ENCODE measurements at regions not wholly inside any gene's neighbourhood (a gene's known extent, or its start where the extent isn't known, plus 50 kb on each side); places are given as distances from the start of the nearest gene placed in this dataset.

DNA sequence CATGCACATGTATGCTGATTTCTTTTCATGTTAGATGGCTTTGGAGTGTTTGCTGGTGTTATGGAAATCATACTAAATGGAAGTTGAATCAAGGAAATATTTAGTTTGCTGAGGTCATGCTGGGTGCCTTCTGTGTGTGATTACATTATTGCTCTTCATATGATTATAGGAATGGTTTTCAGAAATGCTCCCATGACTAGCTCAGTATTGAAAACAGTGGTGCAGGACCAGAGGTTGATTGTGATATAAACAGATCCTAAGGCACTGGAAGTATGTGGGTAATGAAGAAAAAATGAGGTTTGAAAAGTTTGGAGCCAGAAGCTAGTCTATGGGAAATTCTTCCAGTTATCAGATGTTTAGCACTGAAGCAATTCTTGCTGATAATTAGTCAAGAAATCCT lies 693.1 kb downstream of the UTRN start:
- no peaks in the 10 kb centered on the region for H3K36me3 ChIP-seq (ENCODE audit: control insufficient read depth, insufficient read depth, low read length)
- no peaks in the 10 kb centered on the region for H3K9me3 ChIP-seq (ENCODE audit: control insufficient read depth, insufficient read depth, low read length)
- no peak overlapping the region for H3K27ac ChIP-seq (ENCODE audit: low read length)
- H3K27me3 ChIP-seq (ENCODE audit: control insufficient read depth, insufficient read depth, low read length): no peaks in the 10 kb centered on the region
- peaks cover 3% of the 10 kb centered on the region for H3K4me1 ChIP-seq (ENCODE audit: control insufficient read depth, insufficient read depth, low read length)
- H3K4me3 ChIP-seq (ENCODE audit: low read length): no peak overlapping the region
- no peak for DNase-seq (ENCODE audit: low read depth, low spot score)

- no CpG with 5 or more reads among the region's 2 CpGs for WGBS (ENCODE audit: insufficient coverage, insufficient read length)
- no peaks in the 10 kb centered on the region for H3K4me1 ChIP-seq (ENCODE audit: control insufficient read depth, insufficient read depth, low read length)
Observed at GRCh38 chr6:144986271-144986670, 701.1 kb downstream of the UTRN start.

GRCh38 chr6:144989319-144990107 lies 704.4 kb downstream of the UTRN start:
- no peaks in the 10 kb centered on the region for H3K36me3 ChIP-seq (ENCODE audit: control insufficient read depth, insufficient read depth, low read length)
- no peaks in the 10 kb centered on the region for H3K4me1 ChIP-seq (ENCODE audit: control insufficient read depth, insufficient read depth, low read length)
- no peak for DNase-seq (ENCODE audit: low read depth, low spot score)
- no peaks in the 10 kb centered on the region for H3K27me3 ChIP-seq (ENCODE audit: control insufficient read depth, insufficient read depth, low read length)
- H3K9me3 ChIP-seq (ENCODE audit: control insufficient read depth, insufficient read depth, low read length): no peaks in the 10 kb centered on the region
- no peak overlapping the region for H3K27ac ChIP-seq (ENCODE audit: low read length)
- H3K4me3 ChIP-seq (ENCODE audit: low read length): no peak overlapping the region
- whole genome bisulfite sequencing (ENCODE audit: insufficient coverage, insufficient read length): no CpG with 5 or more reads among the region's 5 CpGs

More at GRCh38 chr6:144986271-144986670, 701.1 kb downstream of the UTRN start:
- DNase-seq (ENCODE audit: low read depth, low spot score): no peak
- no peak overlapping the region for H3K27ac ChIP-seq (ENCODE audit: low read length)
- H3K27me3 ChIP-seq (ENCODE audit: control insufficient read depth, insufficient read depth, low read length): no peaks in the 10 kb centered on the region
- H3K9me3 ChIP-seq (ENCODE audit: control insufficient read depth, insufficient read depth, low read length): no peaks in the 10 kb centered on the region
- no peaks in the 10 kb centered on the region for H3K36me3 ChIP-seq (ENCODE audit: control insufficient read depth, insufficient read depth, low read length)
- no peak overlapping the region for H3K4me3 ChIP-seq (ENCODE audit: low read length)

DNA sequence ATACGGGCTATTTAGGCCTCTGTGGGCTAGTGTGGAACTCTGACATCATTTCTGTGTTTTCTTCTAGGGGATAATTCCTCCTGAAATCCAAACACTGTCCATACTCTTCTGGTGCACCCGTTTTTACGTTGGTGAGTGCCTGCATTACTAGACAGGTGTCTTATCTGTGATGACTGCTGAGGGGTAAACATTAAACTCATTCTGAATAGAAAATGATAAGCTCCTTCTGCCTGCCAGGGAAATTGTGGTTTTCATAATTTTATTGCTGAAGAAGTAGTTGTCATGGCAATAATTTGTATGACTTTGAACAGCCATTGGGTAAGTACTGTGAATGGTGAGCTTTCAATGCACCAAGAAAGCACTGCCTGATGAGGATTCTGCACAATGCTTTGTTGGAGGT lies 705.6 kb downstream of the UTRN start:
- Histone ChIP-seq H3K4me3 (ENCODE audit: low read length) (no peak overlapping the region), H3K36me3 (ENCODE audit: control insufficient read depth, insufficient read depth, low read length) (no peaks in the 10 kb centered on the region), H3K27me3 (ENCODE audit: control insufficient read depth, insufficient read depth, low read length) (no peaks in the 10 kb centered on the region), H3K9me3 (ENCODE audit: control insufficient read depth, insufficient read depth, low read length) (no peaks in the 10 kb centered on the region), H3K4me1 (ENCODE audit: control insufficient read depth, insufficient read depth, low read length) (no peaks in the 10 kb centered on the region), H3K27ac (ENCODE audit: low read length) (no peak overlapping the region)
- DNase-seq (ENCODE audit: low read depth, low spot score): no peak
- WGBS (ENCODE audit: insufficient coverage, insufficient read length): no CpG with 5 or more reads among the region's 3 CpGs

- no peak for DNase-seq (ENCODE audit: low read depth, low spot score)
- Histone ChIP-seq H3K4me3 (ENCODE audit: low read length) (no peak overlapping the region), H3K36me3 (ENCODE audit: control insufficient read depth, insufficient read depth, low read length) (no peaks in the 10 kb centered on the region), H3K9me3 (ENCODE audit: control insufficient read depth, insufficient read depth, low read length) (no peaks in the 10 kb centered on the region), H3K4me1 (ENCODE audit: control insufficient read depth, insufficient read depth, low read length) (no peaks in the 10 kb centered on the region), H3K27ac (ENCODE audit: low read length) (no peak overlapping the region), H3K27me3 (ENCODE audit: control insufficient read depth, insufficient read depth, low read length) (no peaks in the 10 kb centered on the region)
- WGBS (ENCODE audit: insufficient coverage, insufficient read length): no CpG with 5 or more reads among the region's 3 CpGs
Observed at GRCh38 chr6:144993870-144994269, 708.7 kb downstream of the UTRN start.

GRCh38 chr6:144997996-144998395 lies 712.9 kb downstream of the UTRN start:
- H3K27me3 ChIP-seq (ENCODE audit: control insufficient read depth, insufficient read depth, low read length): no peaks in the 10 kb centered on the region

DNA sequence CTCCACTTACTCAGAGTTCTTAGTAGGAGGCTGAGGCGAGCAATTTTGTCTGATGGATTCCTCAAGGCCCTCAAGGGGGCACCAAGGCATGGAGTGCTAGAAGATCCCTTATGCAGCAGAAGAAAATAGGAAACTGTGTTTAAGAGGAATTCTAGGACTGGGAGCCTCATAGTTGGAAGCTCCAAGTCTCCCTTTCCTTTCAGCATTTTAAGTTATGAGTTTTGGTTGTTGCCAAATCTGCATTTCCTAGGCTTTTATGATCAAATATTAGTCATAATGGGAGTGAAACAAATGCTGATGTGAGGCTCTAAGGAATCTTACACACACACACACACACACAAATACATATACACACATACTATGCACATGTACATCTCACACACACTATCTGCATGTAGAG lies 714.0 kb downstream of the UTRN start:
- Histone ChIP-seq H3K4me3 (ENCODE audit: low read length) (no peak overlapping the region), H3K36me3 (ENCODE audit: control insufficient read depth, insufficient read depth, low read length) (no peaks in the 10 kb centered on the region), H3K4me1 (ENCODE audit: control insufficient read depth, insufficient read depth, low read length) (no peaks in the 10 kb centered on the region), H3K27me3 (ENCODE audit: control insufficient read depth, insufficient read depth, low read length) (no peaks in the 10 kb centered on the region), H3K9me3 (ENCODE audit: control insufficient read depth, insufficient read depth, low read length) (no peaks in the 10 kb centered on the region), H3K27ac (ENCODE audit: low read length) (no peak overlapping the region)
- no peak for DNase-seq (ENCODE audit: low read depth, low spot score)
- WGBS (ENCODE audit: insufficient coverage, insufficient read length): no CpG with 5 or more reads among the region's 1 CpG

More at GRCh38 chr6:144997996-144998395, 712.9 kb downstream of the UTRN start:
- no CpG with 5 or more reads among the region's 3 CpGs for WGBS (ENCODE audit: insufficient coverage, insufficient read length)
- Histone ChIP-seq H3K4me1 (ENCODE audit: control insufficient read depth, insufficient read depth, low read length) (no peaks in the 10 kb centered on the region), H3K9me3 (ENCODE audit: control insufficient read depth, insufficient read depth, low read length) (no peaks in the 10 kb centered on the region), H3K27ac (ENCODE audit: low read length) (no peak overlapping the region), H3K4me3 (ENCODE audit: low read length) (no peak overlapping the region), H3K36me3 (ENCODE audit: control insufficient read depth, insufficient read depth, low read length) (no peaks in the 10 kb centered on the region)
- DNase-seq (ENCODE audit: low read depth, low spot score): no peak

GRCh38 chr6:145003145-145003544 lies 718.0 kb downstream of the UTRN start:
- Histone ChIP-seq H3K27me3 (ENCODE audit: control insufficient read depth, insufficient read depth, low read length) (no peaks in the 10 kb centered on the region), H3K27ac (ENCODE audit: low read length) (no peak overlapping the region), H3K9me3 (ENCODE audit: control insufficient read depth, insufficient read depth, low read length) (no peaks in the 10 kb centered on the region), H3K4me3 (ENCODE audit: low read length) (no peak overlapping the region), H3K4me1 (ENCODE audit: control insufficient read depth, insufficient read depth, low read length) (no peaks in the 10 kb centered on the region), H3K36me3 (ENCODE audit: control insufficient read depth, insufficient read depth, low read length) (no peaks in the 10 kb centered on the region)
- no CpG with 5 or more reads among the region's 2 CpGs for WGBS (ENCODE audit: insufficient coverage, insufficient read length)
- no peak for DNase-seq (ENCODE audit: low read depth, low spot score)

- WGBS (ENCODE audit: insufficient coverage, insufficient read length): no CpG with 5 or more reads among the region's 6 CpGs
- Histone ChIP-seq H3K4me3 (ENCODE audit: low read length) (no peak overlapping the region), H3K9me3 (ENCODE audit: control insufficient read depth, insufficient read depth, low read length) (no peaks in the 10 kb centered on the region), H3K27me3 (ENCODE audit: control insufficient read depth, insufficient read depth, low read length) (no peaks in the 10 kb centered on the region), H3K27ac (ENCODE audit: low read length) (no peak overlapping the region), H3K36me3 (ENCODE audit: control insufficient read depth, insufficient read depth, low read length) (no peaks in the 10 kb centered on the region), H3K4me1 (ENCODE audit: control insufficient read depth, insufficient read depth, low read length) (no peaks in the 10 kb centered on the region)
- DNase-seq (ENCODE audit: low read depth, low spot score): no peak
Observed at GRCh38 chr6:145006914-145007313, 721.8 kb downstream of the UTRN start.

GRCh38 chr6:145008715-145009114 lies 723.6 kb downstream of the UTRN start:
- no peak overlapping the region for H3K27ac ChIP-seq (ENCODE audit: low read length)
- H3K27me3 ChIP-seq (ENCODE audit: control insufficient read depth, insufficient read depth, low read length): no peaks in the 10 kb centered on the region
- no peaks in the 10 kb centered on the region for H3K9me3 ChIP-seq (ENCODE audit: control insufficient read depth, insufficient read depth, low read length)
- no peaks in the 10 kb centered on the region for H3K4me1 ChIP-seq (ENCODE audit: control insufficient read depth, insufficient read depth, low read length)
- DNase-seq (ENCODE audit: low read depth, low spot score): no peak
- no peak overlapping the region for H3K4me3 ChIP-seq (ENCODE audit: low read length)
- WGBS (ENCODE audit: insufficient coverage, insufficient read length): no CpG with 5 or more reads among the region's 3 CpGs
- no peaks in the 10 kb centered on the region for H3K36me3 ChIP-seq (ENCODE audit: control insufficient read depth, insufficient read depth, low read length)

DNA sequence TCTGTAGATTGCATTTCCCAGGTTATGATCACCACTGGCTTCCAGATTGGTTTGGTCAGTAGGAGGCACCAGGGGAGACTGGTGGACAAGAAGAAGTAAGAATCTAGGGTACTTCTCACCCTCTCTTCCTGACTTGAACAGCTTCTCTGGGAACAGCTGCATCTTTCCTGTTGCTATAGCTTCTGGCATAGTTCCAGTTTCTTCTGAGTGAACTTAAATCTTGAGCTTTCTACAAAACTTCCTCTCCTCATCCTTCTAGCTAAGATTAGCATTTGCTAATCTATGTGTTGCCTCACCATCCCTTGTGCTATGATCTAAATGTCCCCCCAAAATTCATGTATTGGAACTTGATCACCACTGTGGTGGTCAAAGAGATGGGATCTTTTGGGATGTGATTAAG lies 724.6 kb downstream of the UTRN start:
- H3K4me1 ChIP-seq (ENCODE audit: control insufficient read depth, insufficient read depth, low read length): no peaks in the 10 kb centered on the region
- H3K27me3 ChIP-seq (ENCODE audit: control insufficient read depth, insufficient read depth, low read length): no peaks in the 10 kb centered on the region
- H3K9me3 ChIP-seq (ENCODE audit: control insufficient read depth, insufficient read depth, low read length): no peaks in the 10 kb centered on the region
- no peak overlapping the region for H3K4me3 ChIP-seq (ENCODE audit: low read length)
- H3K27ac ChIP-seq (ENCODE audit: low read length): no peak overlapping the region
- no peak for DNase-seq (ENCODE audit: low read depth, low spot score)
- no peaks in the 10 kb centered on the region for H3K36me3 ChIP-seq (ENCODE audit: control insufficient read depth, insufficient read depth, low read length)

All from iPS DF 6.9 (cell line).